ENCODE measurements at regions not wholly inside any gene's neighbourhood (a gene's known extent, or its start where the extent isn't known, plus 50 kb on each side); places are given as distances from the start of the nearest gene placed in this dataset.
"Not testable (repeated sequence)": the region's sequence is repeated elsewhere in the genome, so short reads cannot be mapped to it uniquely, and the experiment has no call there.

DNA sequence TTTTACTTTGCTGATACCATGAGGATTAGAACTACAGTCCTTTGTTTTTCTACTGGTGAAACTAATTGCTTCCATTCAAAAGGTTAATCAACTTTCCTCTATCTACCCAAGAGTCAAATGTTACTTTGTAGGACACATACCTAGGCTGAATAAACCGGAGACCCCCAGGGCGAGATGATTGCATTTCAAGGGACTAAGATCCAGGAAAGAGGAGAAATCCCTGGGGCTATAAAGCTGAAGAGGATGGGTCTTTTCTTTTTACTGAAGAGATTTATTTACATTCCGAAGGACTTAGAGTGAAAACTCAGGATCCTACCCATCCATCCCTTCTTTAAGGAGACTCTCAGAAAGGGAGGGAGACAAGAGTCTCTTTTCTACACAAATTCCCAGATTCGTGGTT is 331.9 kb downstream of the CDH19 start:
- no peak for DNase-seq

DNA sequence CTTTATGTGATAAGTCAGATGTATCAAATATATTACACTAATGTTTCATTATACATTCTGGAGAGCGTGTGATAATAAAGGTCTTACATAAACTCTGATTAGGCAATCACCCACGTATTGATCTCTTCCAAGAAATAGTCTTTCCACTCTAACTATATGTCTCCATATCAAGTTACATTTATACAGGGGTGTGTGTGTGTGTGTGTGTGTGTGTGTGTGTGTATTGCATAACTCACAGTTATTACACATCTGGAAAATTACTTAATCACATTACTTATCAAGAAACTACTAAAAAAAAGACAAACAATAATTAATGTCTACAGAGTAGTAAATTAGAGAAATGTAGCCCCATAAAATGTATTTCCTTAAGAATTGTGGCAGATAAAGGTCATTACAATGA is 339.8 kb downstream of the CDH19 start:
- no peak for DNase-seq

DNA sequence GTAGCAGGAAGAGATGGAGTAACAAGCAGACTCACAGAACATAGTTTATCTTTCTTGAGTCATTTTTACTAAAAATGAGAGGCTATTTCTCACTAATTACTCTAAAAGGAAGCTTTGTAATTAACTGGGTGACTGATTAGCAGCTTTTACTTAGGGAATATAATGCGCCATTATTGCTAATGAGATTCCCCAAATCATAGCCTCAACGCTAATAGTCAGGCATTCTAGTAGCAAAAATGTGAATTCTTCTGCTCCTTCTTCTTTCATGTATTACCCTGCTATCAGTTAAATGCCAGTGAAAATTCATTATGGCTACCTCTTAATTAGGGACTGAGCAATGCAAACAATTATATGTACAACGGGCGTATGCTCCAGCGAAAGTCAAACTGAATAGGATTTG is 349.8 kb downstream of the CDH19 start:
- DNase-seq, result no peak

DNA sequence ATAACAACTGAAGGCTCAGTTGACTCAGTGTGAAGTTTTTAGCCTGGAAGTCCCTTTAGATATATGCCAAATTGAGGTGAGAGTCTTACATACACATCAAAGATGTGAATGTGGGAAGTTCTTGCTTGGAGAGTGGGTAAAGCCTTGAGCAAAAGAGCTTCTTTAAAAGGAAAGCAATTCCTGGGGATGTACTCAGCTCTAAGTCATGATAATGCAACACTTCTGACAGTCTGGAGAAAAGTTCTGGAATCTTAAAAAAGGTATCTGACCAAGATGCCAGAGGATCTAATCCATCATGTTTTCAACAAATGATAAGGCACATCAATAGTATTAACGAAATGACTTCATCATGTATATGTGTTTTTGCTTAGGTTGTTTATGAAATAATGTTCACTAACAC is 351.2 kb downstream of the CDH19 start:
- no peak for DNase-seq

DNA sequence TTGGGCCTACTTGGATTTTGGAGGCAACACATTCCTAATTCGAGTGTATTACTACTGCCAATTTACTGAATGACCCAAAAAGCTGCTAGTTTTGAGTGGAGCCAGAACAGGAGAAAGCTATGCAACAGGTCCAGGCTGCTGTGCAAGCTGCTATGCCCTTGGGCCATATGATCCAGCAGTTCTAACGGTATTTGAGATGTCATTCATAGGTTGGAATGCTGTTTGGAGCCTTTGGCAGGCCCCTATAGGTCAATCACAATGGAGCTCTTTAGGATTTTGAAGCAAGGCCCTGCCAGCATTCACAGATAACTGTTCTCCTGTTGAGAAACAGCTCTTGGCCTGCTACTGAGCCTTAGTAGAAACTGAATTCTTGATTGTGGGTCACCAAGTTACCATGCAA is 368.7 kb downstream of the CDH19 start:
- no peak for DNase-seq

DNA sequence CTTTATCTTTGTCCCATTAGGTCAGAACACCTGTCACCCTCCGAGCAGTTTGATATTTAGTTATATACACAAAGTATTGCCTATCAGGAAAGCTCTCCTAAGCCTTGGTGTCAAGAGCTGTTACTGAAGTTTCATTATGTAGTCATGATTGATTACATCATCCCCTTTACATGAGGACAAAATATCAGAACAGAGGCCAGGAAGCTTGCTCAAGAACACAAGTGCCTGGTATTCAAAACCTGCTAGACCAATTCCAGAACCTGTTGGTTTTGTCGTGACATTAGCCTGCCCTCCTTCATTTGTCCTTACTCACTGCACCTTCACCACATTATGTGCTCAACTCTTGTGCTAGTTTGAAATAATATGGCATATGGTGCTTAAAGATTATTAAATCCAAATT is 377.1 kb downstream of the CDH19 start:
- DNase-seq, result no peak

DNA sequence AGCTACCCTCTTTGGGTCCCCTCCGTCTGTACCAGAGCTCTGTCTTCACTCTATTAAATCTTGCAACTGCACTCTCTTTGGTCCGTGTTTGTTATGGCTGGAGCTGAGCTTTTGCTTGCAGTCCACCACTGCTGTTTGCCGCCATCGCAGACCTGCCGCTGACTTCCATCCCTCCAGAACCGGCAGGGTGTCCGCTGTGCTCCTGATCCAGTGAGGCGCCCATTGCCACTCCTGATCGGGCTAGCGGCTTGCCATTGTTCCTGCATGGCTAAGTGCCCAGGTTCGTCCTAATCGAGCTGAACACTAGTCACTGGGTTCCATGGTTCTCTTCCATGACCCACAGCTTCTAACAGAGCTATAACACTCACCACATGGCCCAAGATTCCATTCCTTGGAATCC is 380.6 kb downstream of the CDH19 start:
- not testable (repeated sequence) for DNase-seq

DNA sequence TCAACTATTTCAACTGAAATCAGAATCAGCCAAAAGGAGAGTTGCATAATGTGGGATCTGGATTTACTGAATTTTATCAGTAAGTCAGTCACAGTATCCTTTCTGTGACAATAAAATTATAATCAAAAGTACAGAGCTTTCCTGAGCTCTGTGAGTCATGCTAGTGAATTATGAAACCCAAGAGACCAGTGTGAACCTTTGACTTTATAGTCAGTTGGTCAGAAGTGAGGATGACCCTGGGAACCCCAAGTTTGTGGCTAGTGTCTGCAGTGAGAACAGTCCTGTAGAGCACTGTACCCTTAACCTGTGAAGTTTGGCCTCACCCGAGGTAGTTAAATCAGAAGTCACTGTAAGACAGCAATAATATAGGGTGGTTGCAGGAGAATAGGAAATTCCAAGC is 381.7 kb downstream of the CDH19 start:
- DNase-seq, result no peak

DNA sequence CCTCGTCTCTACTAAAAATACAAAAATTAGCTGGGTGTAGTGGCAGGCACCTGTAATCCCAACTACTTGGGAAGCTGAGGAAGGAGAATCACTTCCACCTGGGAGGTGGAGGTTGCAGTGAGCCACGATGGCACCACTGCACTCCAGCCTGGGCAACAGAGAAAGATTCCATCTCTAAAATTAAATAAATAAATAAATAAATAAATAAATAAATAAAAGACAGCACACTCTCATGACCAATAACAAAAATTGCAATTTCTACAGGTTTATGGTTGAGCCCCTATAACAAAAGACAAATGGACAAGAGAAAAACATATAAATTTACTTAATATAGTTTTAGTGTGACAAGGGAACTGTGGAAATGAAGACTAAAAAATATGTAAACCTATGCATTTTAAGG is 384.1 kb downstream of the CDH19 start:
- no peak for DNase-seq

DNA sequence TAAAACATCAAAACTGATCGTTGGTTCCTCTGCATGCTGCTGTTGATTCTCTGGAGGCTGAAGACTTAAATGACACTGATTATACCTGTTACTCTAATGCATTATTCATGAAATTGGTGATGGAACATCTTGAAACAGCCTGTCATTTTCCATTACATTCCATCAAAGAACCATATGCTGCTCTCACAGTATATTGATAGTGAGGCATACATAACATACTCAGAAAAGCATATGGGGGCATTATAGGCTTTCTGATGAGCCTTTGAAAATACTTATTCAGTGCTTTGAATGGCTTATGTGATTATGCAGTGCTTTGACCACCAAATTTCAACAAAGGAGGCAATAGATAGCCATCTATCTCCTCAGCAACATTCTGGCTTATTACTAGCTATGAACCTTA is 392.1 kb downstream of the CDH19 start:
- no peak for DNase-seq

DNA sequence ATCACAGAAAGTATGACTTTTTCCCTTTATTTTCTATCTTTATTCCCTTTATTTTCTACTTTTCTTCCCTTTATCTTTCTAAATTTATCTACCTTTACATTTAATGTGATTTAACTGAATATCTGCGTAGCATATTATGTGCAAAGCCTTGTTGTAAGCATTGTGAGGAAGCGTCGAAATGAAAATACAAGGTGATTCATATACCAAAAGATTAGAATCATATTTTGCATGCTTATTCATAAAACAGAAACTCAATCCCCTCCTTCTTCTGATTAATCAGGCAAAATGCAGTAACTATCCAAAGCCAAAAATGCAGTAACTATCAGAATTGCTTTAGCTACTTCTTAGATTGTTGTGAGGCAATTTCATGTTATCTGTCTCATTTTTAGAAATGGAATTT is 393.0 kb downstream of the CDH19 start:
- DNase-seq, result no peak

DNA sequence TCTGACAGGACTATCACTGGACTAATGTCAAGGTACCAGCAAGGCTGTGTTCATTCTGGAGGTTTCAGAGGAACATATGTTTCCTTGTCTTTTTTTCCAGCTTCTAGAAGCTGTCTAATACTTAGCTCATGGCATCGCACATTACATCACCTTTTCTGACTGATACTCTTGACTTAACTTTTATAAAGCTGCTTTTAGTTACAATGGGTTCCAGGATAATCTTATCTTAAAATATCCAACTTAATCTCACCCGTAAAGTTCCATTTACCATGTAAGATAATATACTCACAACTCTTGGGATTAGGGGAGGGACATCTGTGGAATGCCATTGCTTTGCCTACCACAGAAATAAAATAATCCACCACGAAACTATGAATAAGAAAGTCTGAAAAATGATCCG is 394.2 kb downstream of the CDH19 start:
- DNase-seq, result no peak

DNA sequence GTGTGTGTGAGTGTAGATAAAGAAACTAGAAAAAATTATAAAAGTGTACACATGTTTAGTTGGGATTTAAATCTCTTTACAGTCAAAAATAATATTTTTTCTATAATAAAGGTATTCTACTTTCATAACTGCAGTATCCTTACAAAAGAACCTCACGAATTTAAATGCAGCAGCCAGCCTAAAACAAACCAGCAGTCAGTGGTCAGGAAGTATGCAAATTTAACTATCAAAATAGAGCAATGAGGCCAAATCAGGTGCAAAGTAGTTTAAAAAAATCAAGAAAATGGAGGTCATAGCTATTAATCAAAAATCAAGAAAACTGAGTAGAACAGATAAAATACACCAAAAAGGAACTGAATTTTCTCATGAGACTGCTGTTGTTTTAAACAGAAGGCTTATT is 407.1 kb downstream of the CDH19 start:
- no peak for DNase-seq

DNA sequence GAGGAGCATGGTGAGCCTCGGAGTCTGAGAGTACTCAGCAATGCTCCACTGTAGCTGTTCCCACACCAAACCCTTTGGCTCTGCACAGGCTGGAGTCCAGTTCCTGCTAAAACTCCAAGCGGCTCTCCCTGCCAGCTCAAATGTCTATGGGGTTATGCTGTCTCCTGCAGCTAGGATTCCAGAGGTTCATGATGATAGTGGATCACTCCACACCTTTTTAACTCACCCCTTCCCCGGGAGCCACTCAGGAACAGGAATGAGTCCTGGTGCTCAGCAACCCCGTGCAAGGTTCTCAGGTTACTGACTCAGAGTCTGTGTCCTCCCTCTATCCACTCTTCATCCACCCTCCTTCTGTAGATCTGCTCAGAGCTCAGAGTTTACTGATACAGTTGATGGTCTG is 410.0 kb downstream of the CDH19 start:
- DNase-seq, result no peak

DNA sequence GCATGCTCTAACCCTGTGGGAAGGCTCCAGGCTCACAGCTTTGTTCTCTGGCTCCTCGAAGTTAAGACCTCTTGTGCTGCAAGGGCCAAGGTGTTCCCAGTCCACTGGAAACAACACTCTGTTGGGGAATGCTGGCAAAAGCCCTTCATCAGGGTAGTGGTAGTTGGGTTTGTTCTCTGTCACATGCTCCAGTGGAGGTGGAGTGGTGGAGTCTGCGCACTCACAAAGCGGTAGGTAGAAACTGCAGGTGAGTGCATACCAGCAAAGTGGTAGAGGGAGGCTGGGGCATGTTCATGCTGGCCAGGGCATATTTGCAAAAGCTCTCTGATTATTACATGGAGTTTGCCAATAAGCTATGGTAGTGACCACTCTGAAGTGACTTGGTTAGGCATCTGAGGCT is 410.5 kb downstream of the CDH19 start:
- no peak for DNase-seq

DNA sequence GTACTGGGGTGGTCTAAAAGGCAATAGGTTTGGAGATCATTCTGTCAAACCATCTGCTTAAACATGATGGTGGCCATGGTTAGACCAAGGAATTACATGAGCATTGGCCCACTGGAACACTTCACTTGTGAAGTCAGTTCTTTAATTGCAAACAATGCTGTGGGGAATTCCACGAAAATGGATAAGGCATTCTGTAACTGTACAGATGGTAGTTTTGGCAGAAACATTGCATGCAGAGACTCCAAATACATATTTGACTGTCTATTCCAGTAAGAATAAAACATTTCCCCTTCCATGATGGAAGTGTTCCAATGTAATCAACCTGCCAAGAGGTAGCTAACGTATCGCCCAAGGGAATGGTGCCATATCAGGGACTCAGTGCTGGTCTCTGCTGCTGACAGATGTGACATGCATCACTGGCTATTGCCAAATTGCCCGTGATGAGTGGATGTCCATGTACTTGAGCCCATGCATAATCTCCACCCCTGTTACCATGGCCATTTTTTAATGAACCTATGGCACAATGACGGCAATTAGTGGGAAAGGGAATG is 417.9 kb downstream of the CDH7 start:
- peak; percentile 63 for DNase-seq

DNA sequence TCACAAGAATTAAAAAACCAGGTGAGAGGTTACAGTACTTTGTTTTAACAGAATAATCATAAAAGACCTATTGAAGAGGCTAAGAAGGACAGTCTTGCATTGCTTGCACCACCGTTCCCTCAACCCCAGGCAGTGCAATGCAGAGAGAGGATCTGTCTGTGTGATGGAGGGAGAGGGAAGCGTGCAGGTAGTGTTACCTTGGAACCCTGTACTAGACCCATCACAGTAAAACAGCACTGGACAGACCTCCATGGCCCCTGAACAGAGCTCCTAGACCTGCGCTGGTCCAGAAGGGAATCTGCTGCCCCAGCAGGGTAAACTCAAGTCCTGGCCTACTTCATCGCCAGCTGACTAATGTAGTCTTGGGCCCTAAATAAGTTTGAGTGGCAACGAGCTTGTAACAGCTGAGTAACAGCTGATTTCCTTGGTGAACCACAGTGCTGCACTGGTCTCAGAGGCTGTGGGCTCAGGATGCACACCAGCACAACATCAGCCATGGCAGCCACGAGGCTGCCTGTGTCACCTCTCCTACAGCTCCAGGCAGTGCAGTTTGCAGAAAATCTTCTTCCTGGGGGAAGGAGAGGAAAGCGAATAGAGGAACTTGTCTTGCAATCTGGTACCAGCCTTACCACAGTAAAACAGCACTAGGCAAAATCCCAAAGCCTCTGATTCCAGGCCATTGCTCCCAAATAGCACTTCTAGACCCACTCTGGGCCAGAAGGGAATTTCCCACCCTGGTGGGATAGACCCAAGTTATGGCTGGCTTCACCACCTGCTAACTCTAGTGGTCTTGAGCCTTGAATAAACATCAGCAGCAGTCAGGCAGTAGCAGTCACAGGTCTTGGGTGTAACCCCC is 417.2 kb downstream of the CDH7 start:
- no peak for DNase-seq

DNA sequence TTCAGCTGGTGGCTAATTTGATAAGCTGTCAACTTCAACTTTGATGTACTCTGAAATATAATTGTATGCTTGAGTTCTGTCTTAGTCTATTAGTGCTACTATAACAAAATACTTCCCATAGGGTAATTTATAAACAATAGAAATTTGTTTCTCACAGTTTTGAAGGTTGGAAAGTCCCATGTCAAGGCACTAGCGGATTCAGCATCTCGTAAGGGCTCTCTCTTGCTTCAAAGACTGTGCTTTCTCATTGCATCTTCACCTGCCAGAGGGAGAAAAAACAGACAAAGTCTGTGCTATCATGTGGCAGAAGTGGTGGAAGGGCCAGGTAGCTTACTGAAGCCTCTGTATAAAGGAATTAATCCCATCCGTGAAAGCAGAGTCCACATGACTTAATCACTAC is 409.2 kb downstream of the CDH7 start:
- DNase-seq, result no peak

DNA sequence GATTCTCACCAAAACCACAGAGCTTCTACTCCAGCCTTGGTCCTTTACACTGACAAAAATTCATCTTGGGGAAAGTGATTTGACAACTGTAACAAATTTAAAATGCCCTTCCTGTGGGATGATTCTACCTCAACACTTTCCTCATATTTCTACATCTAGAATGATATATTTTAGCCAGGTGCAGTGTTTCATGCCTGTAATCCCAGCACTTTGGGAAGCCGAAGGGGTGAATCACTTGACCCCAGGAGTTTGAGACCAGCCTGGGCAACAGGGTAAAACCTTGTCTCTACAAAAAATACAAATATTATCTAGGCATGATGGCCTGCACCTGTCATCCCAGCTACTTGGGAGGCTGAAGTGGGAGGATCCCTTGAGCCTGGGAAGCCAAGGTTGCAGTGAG is 408.6 kb downstream of the CDH7 start:
- no peak for DNase-seq

DNA sequence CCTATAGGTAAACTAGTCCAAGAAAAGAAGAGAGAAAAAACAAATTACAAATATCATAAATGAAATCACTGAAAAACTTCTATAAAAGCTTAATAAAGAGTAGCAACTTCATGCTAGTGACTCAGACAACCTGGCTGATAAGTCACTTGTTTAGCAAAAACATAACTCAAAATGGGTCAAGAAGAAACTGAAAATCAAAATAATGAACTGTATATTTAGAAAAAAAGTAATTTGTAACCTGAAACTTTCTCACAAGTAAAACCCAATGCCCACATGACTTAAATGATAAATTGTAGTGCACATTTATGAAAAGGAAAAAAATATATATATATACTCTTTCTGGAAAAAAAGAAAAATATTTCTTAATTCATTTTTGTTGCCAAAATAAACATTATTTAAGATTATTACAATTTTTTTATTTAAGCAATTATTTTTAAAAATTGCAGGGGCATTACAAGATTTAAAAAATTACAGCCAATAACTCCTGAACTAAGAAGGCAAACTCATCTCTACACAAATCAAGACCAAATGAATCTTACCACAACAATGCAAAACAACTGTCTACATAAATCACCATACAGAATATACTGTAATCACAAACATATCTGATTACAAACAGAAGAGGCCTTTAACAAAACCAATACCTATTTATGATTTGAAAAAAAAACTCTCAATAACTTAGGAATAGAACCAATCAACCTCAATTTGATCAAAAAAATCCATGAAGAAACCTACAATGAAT is 406.3 kb downstream of the CDH7 start:
- no peak for DNase-seq

DNA sequence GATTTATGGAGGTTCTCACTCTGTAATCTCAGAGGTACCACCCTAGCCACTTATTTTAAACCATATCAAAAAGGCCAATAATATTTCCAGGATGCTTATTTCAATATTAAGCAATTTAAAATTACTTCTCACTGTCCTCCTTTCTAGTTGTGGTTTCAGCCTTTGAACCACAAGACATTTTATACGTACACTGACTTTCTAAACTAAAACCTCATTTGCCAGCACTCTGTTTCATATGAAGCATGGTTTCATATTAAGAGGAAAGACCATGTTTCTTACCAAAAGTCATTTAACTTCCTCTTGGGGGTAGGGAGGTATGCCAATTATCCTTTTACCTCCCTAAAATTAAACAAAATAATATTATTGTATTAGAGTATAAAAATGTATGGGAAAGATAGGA is 399.8 kb downstream of the CDH7 start:
- DNase-seq, result no peak

DNA sequence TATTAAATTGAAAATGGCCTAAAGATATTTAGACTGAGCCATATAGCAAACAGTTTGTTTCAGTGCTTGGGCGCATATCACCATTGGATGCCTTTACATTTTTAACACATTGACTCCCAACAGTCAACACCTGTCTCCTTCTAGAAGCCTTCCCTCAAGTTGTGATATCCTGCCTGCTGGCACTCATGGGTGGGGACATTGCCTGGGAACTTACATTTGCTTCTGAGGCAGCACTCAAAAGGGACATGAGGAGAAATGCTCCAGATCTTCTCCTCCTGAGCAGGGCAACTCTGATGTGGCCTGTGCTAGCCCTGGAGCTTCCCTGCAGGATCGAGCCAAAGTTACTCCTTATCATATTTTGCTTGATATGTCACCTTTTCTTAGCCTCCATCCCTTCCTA is 392.2 kb downstream of the CDH7 start:
- DNase-seq, result no peak

DNA sequence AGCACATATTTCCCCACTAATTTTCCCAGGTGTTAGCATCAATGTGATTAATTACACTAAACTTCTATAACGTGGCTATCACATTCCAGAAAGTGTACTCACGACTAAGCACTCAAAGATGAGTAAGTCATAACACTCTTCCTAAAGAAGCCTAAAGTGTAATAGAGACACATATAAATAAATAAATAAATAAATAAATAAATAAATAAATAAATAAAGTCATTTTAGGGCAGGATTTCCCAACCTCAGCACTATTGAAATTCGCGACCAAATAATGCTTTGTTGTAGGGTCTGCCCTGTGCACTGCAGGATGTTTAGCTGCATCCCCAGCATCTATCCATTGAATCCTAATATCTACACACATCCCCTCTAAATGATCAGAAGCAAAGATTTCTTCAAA is 390.9 kb downstream of the CDH7 start:
- DNase-seq, result no peak

DNA sequence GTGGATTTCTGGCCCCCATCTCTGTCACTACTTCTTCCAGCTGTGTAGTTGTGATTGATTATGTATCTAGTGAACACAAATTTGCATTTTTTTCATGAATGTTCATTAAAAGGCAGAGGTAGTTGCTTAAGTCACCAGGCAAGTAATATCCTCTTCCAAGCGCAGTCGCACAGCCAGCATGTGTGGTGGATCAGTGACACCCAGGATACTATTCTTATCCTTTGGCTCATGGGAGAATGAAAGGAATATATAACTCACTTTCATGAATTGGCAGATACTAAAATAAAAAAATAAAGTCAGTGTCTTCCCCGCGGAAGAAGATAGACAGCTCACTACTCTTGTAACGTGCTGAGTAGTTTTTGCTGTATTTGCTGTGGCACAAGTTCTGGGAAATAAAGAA is 387.8 kb downstream of the CDH7 start:
- no peak for DNase-seq
